ENCODE measurements at regions not wholly inside any gene's neighbourhood (a gene's known extent, or its start where the extent isn't known, plus 50 kb on each side); places are given as distances from the start of the nearest gene placed in this dataset.
"Not testable (repeated sequence)": the region's sequence is repeated elsewhere in the genome, so short reads cannot be mapped to it uniquely, and the experiment has no call there.

- peak overlapping the region; percentile 92 for H3K27ac Mint-ChIP-seq (ENCODE audit: low read depth, unreplicated experiment)
Measured at GRCh38 chr6:56733211-56733697, 90.6 kb upstream of the DST start.

GRCh38 chr6:56732517-56732916 is 89.8 kb upstream of the DST start:
- no peak overlapping the region for H3K4me3 Mint-ChIP-seq (ENCODE audit: unreplicated experiment)
- no peaks in the 10 kb centered on the region for H3K9me3 Mint-ChIP-seq (ENCODE audit: unreplicated experiment)

More at GRCh38 chr6:56733211-56733697, 90.6 kb upstream of the DST start:
- Mint-ChIP-seq H3K27me3 (ENCODE audit: insufficient read depth, unreplicated experiment) (no peaks in the 10 kb centered on the region), H3K9me3 (ENCODE audit: unreplicated experiment) (no peaks in the 10 kb centered on the region), H3K4me3 (ENCODE audit: unreplicated experiment) (no peak overlapping the region), H3K36me3 (ENCODE audit: insufficient read depth, unreplicated experiment) (peaks cover 5% of the 10 kb centered on the region), H3K4me1 (ENCODE audit: insufficient read depth, unreplicated experiment) (peaks cover 53% of the 10 kb centered on the region)
- intact Hi-C loops (cut with micrococcal nuclease): no loop called here
- TF ChIP-seq CTCF (IDR thresholded peaks at IDR 0.05; ENCODE audit: unreplicated experiment): no peak
- BruUV-seq (replicated peaks): no TSS peak
- DNase-seq (ENCODE audit: unreplicated experiment): no peak
- POLR2A ChIA-PET: interaction anchor here (0.9 to 3.0 kb wide), 8 partner anchors 9 to 136 kb away, joined by 3 to 23 read pairs (median 7); no protein-coding TSS in a partner anchor
- CTCF ChIA-PET: interaction anchor here (0.8 to 2.1 kb wide), 5 partner anchors 12 to 118 kb away, joined by 3 to 17 read pairs (median 4); no protein-coding TSS in a partner anchor

GRCh38 chr6:56730663-56731529 is 88.2 kb upstream of the DST start:
- ChIA-PET CTCF (interaction anchor here (0.9 to 2.7 kb wide), 7 partner anchors 18 to 120 kb away, joined by 3 to 15 read pairs (median 5); no protein-coding TSS in a partner anchor), POLR2A (interaction anchor here (0.9 to 7.0 kb wide), 12 partner anchors 14 to 112 kb away, joined by 3 to 133 read pairs (median 6); partner anchors contain the start of gene DST)
- DNase-seq (ENCODE audit: unreplicated experiment): peak; percentile 60
- TF ChIP-seq CTCF (IDR thresholded peaks at IDR 0.05; ENCODE audit: unreplicated experiment): no peak
- H3K36me3 Mint-ChIP-seq (ENCODE audit: insufficient read depth, unreplicated experiment): peaks cover 5% of the 10 kb centered on the region
- no peaks in the 10 kb centered on the region for H3K9me3 Mint-ChIP-seq (ENCODE audit: unreplicated experiment)
- no peaks in the 10 kb centered on the region for H3K27me3 Mint-ChIP-seq (ENCODE audit: insufficient read depth, unreplicated experiment)
- H3K4me3 Mint-ChIP-seq (ENCODE audit: unreplicated experiment): no peak overlapping the region
- peak overlapping the region; percentile 92 for H3K27ac Mint-ChIP-seq (ENCODE audit: low read depth, unreplicated experiment)
- intact Hi-C loops (cut with micrococcal nuclease): no loop called here
- peaks cover 70% of the 10 kb centered on the region for H3K4me1 Mint-ChIP-seq (ENCODE audit: insufficient read depth, unreplicated experiment)
- BruUV-seq (replicated peaks): no TSS peak

More at GRCh38 chr6:56732517-56732916, 89.8 kb upstream of the DST start:
- intact Hi-C loops (cut with micrococcal nuclease): no loop called here
- no peak for TF ChIP-seq CTCF (IDR thresholded peaks at IDR 0.05; ENCODE audit: unreplicated experiment)
- ChIA-PET CTCF (interaction anchor here (0.7 to 2.1 kb wide), 7 partner anchors 11 to 292 kb away, joined by 3 to 17 read pairs (median 4); no protein-coding TSS in a partner anchor), POLR2A (interaction anchor here (0.6 to 3.0 kb wide), 10 partner anchors 9 to 137 kb away, joined by 3 to 23 read pairs (median 5); no protein-coding TSS in a partner anchor)
- no peak for DNase-seq (ENCODE audit: unreplicated experiment)
- Mint-ChIP-seq H3K4me1 (ENCODE audit: insufficient read depth, unreplicated experiment) (peaks cover 60% of the 10 kb centered on the region), H3K36me3 (ENCODE audit: insufficient read depth, unreplicated experiment) (peaks cover 5% of the 10 kb centered on the region), H3K27ac (ENCODE audit: low read depth, unreplicated experiment) (peak overlapping the region; percentile 92), H3K27me3 (ENCODE audit: insufficient read depth, unreplicated experiment) (no peaks in the 10 kb centered on the region)
- no TSS peak for BruUV-seq (replicated peaks)

GRCh38 chr6:56729719-56730118 is 87.0 kb upstream of the DST start:
- ChIA-PET POLR2A (interaction anchor here (0.6 to 7.0 kb wide), 17 partner anchors 11 to 1914 kb away, joined by 3 to 133 read pairs (median 4); partner anchors contain the start of gene DST), CTCF (interaction anchor here (0.6 to 2.7 kb wide), 12 partner anchors 11 to 134 kb away, joined by 3 to 15 read pairs (median 4); no protein-coding TSS in a partner anchor)
- H3K9me3 Mint-ChIP-seq (ENCODE audit: unreplicated experiment): no peaks in the 10 kb centered on the region
- intact Hi-C loops (cut with micrococcal nuclease): loop anchor here (2.0 kb wide), 1 partner anchor 15 kb away; no protein-coding TSS in a partner anchor
- BruUV-seq (replicated peaks): no TSS peak
- TF ChIP-seq CTCF (IDR thresholded peaks at IDR 0.05; ENCODE audit: unreplicated experiment): no peak
- H3K27ac Mint-ChIP-seq (ENCODE audit: low read depth, unreplicated experiment): peak overlapping the region; percentile 92
- peak; percentile 43 for DNase-seq (ENCODE audit: unreplicated experiment)
- peaks cover 5% of the 10 kb centered on the region for H3K36me3 Mint-ChIP-seq (ENCODE audit: insufficient read depth, unreplicated experiment)
- peak overlapping the region; percentile 29 for H3K4me3 Mint-ChIP-seq (ENCODE audit: unreplicated experiment)
- peaks cover 77% of the 10 kb centered on the region for H3K4me1 Mint-ChIP-seq (ENCODE audit: insufficient read depth, unreplicated experiment)
- H3K27me3 Mint-ChIP-seq (ENCODE audit: insufficient read depth, unreplicated experiment): no peaks in the 10 kb centered on the region

- not testable (repeated sequence) for H3K9me3 Mint-ChIP-seq (ENCODE audit: unreplicated experiment); BruUV-seq (replicated peaks); H3K27me3 Mint-ChIP-seq (ENCODE audit: insufficient read depth, unreplicated experiment); H3K36me3 Mint-ChIP-seq (ENCODE audit: insufficient read depth, unreplicated experiment); DNase-seq (ENCODE audit: unreplicated experiment)
- ChIA-PET POLR2A (interaction anchor here (0.6 to 7.0 kb wide), 10 partner anchors 11 to 1913 kb away, joined by 3 to 133 read pairs (median 6); no protein-coding TSS in a partner anchor), CTCF (interaction anchor here (0.7 to 2.7 kb wide), 8 partner anchors 13 to 133 kb away, joined by 3 to 15 read pairs (median 5); no protein-coding TSS in a partner anchor)
- Mint-ChIP-seq H3K4me3 (ENCODE audit: unreplicated experiment) (peak overlapping the region; percentile 29), H3K4me1 (ENCODE audit: insufficient read depth, unreplicated experiment) (peaks cover 76% of the 10 kb centered on the region), H3K27ac (ENCODE audit: low read depth, unreplicated experiment) (peak overlapping the region; percentile 92)
- intact Hi-C loops (cut with micrococcal nuclease): loop anchor here (2.0 kb wide), 1 partner anchor 14 kb away; no protein-coding TSS in a partner anchor
Measured at GRCh38 chr6:56729166-56729565, 86.5 kb upstream of the DST start.

Measured in MCF 10A (cell line).